ENCODE measurements at regions not wholly inside any gene's neighbourhood (a gene's known extent, or its start where the extent isn't known, plus 50 kb on each side); places are given as distances from the start of the nearest gene placed in this dataset.

GRCh38 chr6:153800580-153801188 lies 238.4 kb upstream of the OPRM1 start:
- ChIA-PET CTCF (no interaction called here), POLR2A (no interaction called here)
- TF ChIP-seq CTCF (IDR thresholded peaks at IDR 0.05; ENCODE audit: insufficient read depth, low read length, missing control alignments) = no peak
- H3K4me3 ChIP-seq (ENCODE audit: low read depth, low read length) = no peak overlapping the region
- DNase-seq (ENCODE audit: low read depth, low spot score) = no peak

- ChIA-PET CTCF (no interaction called here), POLR2A (no interaction called here)
- no peak for DNase-seq (ENCODE audit: low read depth, low spot score)
- no peak for TF ChIP-seq CTCF (IDR thresholded peaks at IDR 0.05; ENCODE audit: insufficient read depth, low read length, missing control alignments)
- no peak overlapping the region for H3K4me3 ChIP-seq (ENCODE audit: low read depth, low read length)
These were observed 248.1 kb upstream of the OPRM1 start for GRCh38 chr6:153790876-153791473.

- DNase-seq (ENCODE audit: low read depth, low spot score) = no peak
- POLR2A ChIA-PET = no interaction called here
- CTCF ChIA-PET = no interaction called here
- no peak for TF ChIP-seq CTCF (IDR thresholded peaks at IDR 0.05; ENCODE audit: insufficient read depth, low read length, missing control alignments)
- H3K4me3 ChIP-seq (ENCODE audit: low read depth, low read length) = no peak overlapping the region
These were observed 249.0 kb upstream of the OPRM1 start for GRCh38 chr6:153790048-153790447.

GRCh38 chr6:153787341-153787606 lies 251.8 kb upstream of the OPRM1 start:
- ChIA-PET POLR2A (no interaction called here), CTCF (no interaction called here)
- H3K4me3 ChIP-seq (ENCODE audit: low read depth, low read length) = no peak overlapping the region
- no peak for TF ChIP-seq CTCF (IDR thresholded peaks at IDR 0.05; ENCODE audit: insufficient read depth, low read length, missing control alignments)
- DNase-seq (ENCODE audit: low read depth, low spot score) = no peak

GRCh38 chr6:153781306-153781705 lies 257.7 kb upstream of the OPRM1 start:
- no peak overlapping the region for H3K4me3 ChIP-seq (ENCODE audit: low read depth, low read length)
- no peak for TF ChIP-seq CTCF (IDR thresholded peaks at IDR 0.05; ENCODE audit: insufficient read depth, low read length, missing control alignments)
- DNase-seq (ENCODE audit: low read depth, low spot score) = no peak
- ChIA-PET CTCF (no interaction called here), POLR2A (no interaction called here)

GRCh38 chr6:153780011-153780410 lies 259.0 kb upstream of the OPRM1 start:
- no peak for TF ChIP-seq CTCF (IDR thresholded peaks at IDR 0.05; ENCODE audit: insufficient read depth, low read length, missing control alignments)
- CTCF ChIA-PET = no interaction called here
- POLR2A ChIA-PET = no interaction called here
- no peak for DNase-seq (ENCODE audit: low read depth, low spot score)
- no peak overlapping the region for H3K4me3 ChIP-seq (ENCODE audit: low read depth, low read length)

Measured in AG04449 (cell line).